Upper lobe of left lung (tissue), 4 donors: ENCODE measurements at regions not wholly inside any gene's neighbourhood (a gene's known extent, or its start where the extent isn't known, plus 50 kb on each side); places are given as distances from the start of the nearest gene placed in this dataset.

ENCODE experiments used
- POLR2A ChIP-seq, 4 donors: fragments of 450-650 bp; IDR thresholded peaks; one replicate each; pipeline ENCODE4 v1.5.1; 2016 to 2017; ENCODE audit warnings: antibody characterized with exemption in 4 of 4, mild to moderate bottlenecking in 2 of 4
- POLR2AphosphoS5 ChIP-seq, 2 donors: sonication (generic); formaldehyde crosslinking; IDR thresholded peaks; one replicate each; pipeline ENCODE4 v1.5.1; 2017; ENCODE audit warnings: antibody characterized with exemption in 2 of 2
- TF ChIP-seq, protein P1 (sequence below), 6 experiments: fragments of 450-650 bp in 4 of 6; fragments of 200-600 bp in 2 of 6; sonication (generic) in 2 of 6; IDR thresholded peaks; one replicate each; pipeline ENCODE4 v1.5.1; 2016 to 2019; ENCODE audit warnings: antibody characterized with exemption in 6 of 6

DNA sequence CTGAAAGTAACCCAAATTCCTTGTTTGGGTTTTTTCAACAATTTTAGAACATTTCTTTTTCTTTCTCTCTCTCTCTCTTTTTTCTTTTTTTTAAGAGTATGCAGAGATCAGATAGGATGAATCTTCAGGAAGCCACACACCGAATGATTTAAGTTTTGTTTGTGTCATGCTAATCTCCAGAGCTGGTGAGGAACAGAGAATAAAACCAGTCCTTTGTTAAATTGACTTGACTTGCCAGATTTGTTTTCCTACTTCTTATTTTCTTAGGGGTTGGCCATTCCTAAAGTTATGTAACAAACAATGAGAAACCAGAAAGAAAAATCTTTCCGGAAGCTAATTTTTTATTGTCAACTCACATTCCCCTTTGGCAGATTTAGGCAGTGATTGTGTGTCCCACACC lies 1669.3 kb upstream of the CDH6 start:
- TF ChIP-seq, protein P1, sequence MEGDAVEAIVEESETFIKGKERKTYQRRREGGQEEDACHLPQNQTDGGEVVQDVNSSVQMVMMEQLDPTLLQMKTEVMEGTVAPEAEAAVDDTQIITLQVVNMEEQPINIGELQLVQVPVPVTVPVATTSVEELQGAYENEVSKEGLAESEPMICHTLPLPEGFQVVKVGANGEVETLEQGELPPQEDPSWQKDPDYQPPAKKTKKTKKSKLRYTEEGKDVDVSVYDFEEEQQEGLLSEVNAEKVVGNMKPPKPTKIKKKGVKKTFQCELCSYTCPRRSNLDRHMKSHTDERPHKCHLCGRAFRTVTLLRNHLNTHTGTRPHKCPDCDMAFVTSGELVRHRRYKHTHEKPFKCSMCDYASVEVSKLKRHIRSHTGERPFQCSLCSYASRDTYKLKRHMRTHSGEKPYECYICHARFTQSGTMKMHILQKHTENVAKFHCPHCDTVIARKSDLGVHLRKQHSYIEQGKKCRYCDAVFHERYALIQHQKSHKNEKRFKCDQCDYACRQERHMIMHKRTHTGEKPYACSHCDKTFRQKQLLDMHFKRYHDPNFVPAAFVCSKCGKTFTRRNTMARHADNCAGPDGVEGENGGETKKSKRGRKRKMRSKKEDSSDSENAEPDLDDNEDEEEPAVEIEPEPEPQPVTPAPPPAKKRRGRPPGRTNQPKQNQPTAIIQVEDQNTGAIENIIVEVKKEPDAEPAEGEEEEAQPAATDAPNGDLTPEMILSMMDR (IDR thresholded peaks at IDR 0.05), result no peak
- TF ChIP-seq POLR2AphosphoS5 (IDR thresholded peaks at IDR 0.05) (no peak), POLR2A (IDR thresholded peaks at IDR 0.05) (no peak)
